HEK293T (cell line): ENCODE measurements at regions not wholly inside any gene's neighbourhood (a gene's known extent, or its start where the extent isn't known, plus 50 kb on each side); places are given as distances from the start of the nearest gene placed in this dataset.

ENCODE experiments used
- BHLHE40 ChIP-seq: fragments of 450-650 bp; IDR thresholded peaks from 2 replicates; pipeline ENCODE4 v1.6.1; 2016; ENCODE audit warnings: mild to moderate bottlenecking, moderate library complexity, borderline replicate concordance
- ELF4 ChIP-seq: fragments of 450-650 bp; IDR thresholded peaks from 2 replicates; pipeline ENCODE4 v1.6.1; 2017; ENCODE audit warnings: antibody characterized with exemption
- FOXK2 ChIP-seq: fragments of 450-650 bp; IDR thresholded peaks from 2 replicates; pipeline ENCODE4 v1.6.1; 2016; ENCODE audit warnings: mild to moderate bottlenecking

- TF ChIP-seq FOXK2 (no peak), BHLHE40 (no peak), ELF4 (no peak)
Measured at GRCh38 chr18:30280186-30280585, 762.4 kb downstream of the DSC3 start.
